SK-MEL-5 (cell line): ENCODE measurements at regions not wholly inside any gene's neighbourhood (a gene's known extent, or its start where the extent isn't known, plus 50 kb on each side); places are given as distances from the start of the nearest gene placed in this dataset.

ENCODE experiments used
- DNase-seq: peaks from one replicate; pipeline ENCODE4 v3.0.0-alpha.2; 2016; ENCODE audit warnings: low read depth, low spot score
- in situ Hi-C: cut with HindIII; loops from 2 replicates; pipeline ENCODE4 v1.10.0; 2016; ENCODE audit warnings: low sequenced_read_pairs, high pct_unique_total_duplicates, low pct_unique_long_range_greater_than_20kb

DNA sequence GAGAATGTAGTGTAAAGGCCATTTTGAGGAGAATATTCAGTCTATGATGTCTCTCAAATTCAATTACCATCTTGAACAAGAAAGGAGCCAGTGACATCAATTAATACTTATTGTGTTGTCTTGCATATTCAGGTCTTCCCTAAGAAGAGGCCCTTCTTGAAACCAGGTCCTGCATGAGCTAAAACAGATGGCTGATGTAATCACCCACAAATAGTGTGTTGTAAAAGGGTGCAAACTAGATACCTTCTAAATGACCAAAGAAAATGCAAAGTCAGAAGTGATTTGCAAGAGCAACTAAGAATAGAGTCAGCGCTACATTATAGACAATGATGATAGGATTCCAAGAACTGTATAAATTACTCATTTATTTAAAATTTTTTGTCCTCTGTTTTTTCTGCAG is 97.0 kb downstream of the BTBD3 start:
- in situ Hi-C loops = no loop called here
- no peak for DNase-seq

DNA sequence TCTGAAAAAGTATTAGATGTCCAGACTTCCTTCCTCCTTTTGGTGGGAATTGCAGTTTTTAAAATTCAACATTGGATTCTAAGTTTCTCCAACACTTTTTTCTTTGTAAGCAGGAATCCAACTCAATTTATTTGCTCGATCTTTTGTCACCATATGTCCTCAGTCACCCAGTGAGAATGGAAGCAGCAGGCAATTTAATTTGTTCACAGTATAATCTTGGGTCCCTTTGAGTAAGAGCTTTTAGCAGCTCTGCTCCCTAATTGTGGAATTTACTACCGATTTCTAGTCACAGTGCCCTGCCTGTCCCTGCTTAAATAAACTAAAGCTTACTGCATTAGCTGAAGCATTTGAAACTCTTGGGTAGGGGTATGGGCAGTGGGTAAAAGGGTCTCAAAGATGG is 98.6 kb downstream of the BTBD3 start:
- in situ Hi-C loops = no loop called here
- no peak for DNase-seq

DNA sequence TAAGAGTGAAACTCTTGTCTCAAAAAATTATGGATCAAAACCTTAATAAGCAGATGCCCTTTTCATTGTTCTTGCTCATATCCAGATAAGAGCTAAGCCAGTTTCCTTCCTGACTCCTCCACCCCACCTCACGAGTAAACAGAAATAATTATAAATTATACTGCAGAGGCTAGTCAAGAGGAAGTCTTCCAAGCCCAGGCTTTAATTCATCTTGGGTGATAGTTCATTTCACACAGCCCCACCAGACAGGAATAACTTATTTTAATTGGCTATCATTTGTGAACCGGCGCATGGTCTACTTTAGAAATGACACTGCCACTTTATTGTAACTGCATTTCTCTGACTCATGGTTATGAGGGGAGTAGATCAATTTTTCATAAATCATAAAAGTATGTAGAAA is 102.0 kb downstream of the BTBD3 start:
- in situ Hi-C loops = no loop called here
- DNase-seq = no peak

DNA sequence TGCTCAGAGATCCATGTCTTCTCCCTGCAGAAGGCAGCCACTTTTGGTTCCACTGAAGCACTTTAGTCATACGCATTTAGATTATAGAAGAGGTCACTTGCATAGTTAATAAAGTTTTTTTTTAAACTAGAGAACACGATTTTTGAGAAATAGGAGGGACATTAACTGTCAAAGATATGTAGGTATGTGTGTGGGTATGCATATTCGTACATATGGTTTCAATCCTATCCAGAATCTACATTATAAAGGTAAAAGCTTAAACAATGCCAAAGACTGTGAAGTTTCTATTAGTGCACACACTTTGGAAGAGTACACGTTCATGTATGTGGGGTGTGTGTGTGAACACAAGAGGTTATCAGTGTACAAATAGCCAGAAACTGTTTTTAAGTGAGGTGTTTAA is 103.2 kb downstream of the BTBD3 start:
- in situ Hi-C loops = no loop called here
- DNase-seq = no peak

DNA sequence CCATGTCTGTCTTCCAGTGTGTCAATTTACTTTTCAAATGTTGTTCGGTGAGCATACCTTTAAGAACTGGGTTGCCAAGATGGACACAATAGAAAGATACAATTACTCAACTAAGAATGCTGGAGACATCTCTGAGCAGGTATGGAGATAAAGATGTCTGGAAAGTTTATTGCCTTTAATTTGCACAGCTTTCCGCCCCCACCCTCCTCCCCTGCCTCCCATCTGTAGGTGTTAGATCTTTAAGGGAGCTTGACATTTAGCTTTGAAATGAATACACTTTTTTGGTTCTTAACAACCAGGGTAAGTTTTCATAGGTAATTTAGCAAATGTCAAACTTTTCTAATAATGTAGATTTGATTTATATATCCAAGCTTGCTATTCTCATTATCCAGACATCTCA is 104.4 kb downstream of the BTBD3 start:
- no peak for DNase-seq
- in situ Hi-C loops = no loop called here

DNA sequence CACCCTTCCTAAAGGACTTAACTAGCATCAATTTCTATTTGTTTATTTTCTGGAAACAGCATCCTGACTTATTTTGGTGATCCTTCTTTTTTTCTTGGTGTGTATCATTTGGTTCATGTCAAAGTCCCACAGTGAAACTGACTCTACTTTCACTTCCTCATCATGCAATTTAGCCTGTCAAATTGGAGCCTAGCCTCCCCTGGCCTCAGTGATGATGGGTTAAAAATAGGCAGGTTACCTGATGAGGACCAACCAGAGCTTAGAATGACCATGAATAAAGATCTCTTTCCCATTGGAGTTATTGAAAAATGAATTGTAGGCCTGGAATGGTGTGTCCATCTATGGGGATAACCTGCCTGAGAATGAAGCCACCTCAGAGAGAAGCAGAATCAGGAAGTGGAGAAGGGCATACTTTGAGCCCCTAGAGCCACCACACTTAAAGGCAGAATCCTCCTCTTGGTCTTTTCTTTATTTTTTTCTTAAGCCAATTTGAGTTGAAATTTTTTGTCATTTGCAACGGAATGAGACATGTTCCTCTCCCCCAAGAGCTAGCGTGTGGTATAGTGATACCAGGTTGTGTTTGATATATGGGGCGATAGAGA is 105.6 kb downstream of the BTBD3 start:
- in situ Hi-C loops = no loop called here
- no peak for DNase-seq

GRCh38 chr20:12028771-12029170 is 111.1 kb downstream of the BTBD3 start:
- in situ Hi-C loops = no loop called here
- DNase-seq = no peak

DNA sequence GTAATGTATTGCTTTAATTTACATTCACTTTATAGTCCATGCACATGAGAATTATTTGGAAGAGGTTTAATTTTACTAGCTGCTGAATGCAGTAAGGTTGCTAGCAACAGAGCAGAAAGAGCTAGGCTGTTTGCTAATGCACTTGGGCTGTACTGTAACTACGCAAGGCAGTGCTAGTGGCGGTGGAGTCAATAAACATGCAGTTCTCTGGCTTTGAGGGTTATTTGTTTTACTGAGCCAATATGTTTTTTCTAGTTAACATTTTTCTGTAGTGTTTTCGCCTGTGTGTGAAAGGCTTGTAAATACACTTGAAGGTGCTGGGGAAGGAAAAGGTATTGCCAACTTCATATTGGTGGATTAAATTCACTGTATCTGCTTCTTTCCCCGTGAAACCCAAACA is 112.8 kb downstream of the BTBD3 start:
- no peak for DNase-seq
- in situ Hi-C loops = no loop called here

GRCh38 chr20:12036142-12036541 is 118.4 kb downstream of the BTBD3 start:
- no peak for DNase-seq

GRCh38 chr20:12037521-12037920 is 119.8 kb downstream of the BTBD3 start:
- in situ Hi-C loops = no loop called here
- no peak for DNase-seq

More at GRCh38 chr20:12036142-12036541, 118.4 kb downstream of the BTBD3 start:
- in situ Hi-C loops = no loop called here

GRCh38 chr20:12040261-12040660 is 122.6 kb downstream of the BTBD3 start:
- DNase-seq = peak; percentile 97
- in situ Hi-C loops = no loop called here

- in situ Hi-C loops = no loop called here
- DNase-seq = no peak
Observed at GRCh38 chr20:12044969-12045368, 127.3 kb downstream of the BTBD3 start.

DNA sequence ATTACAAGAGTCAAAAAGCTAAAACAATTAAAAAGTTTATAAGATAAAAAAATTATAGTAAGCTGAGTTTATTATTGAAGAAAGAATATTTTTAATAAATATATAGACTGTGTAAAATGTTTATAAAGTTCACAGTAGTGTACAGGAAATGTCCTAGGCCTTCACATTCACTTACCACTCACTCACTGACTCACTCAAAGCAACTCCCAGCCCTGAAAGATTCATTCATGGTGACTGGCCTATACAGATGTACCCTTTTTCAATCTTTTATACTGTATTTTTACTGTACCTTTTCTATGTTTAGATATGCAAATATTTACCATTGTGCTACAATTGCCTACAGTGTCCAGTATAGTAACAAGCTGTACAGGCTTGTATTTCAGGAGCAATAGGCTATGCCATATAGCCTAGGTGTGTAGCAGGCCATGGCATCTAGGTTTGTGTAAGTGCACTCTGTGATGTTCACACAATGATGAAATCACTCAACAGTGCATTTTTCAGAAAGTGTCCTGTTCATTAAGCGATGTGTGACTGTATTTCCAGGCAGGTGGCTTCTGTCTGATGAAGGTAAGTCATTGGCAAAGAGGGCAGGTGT is 130.2 kb downstream of the BTBD3 start:
- in situ Hi-C loops = no loop called here
- no peak for DNase-seq

- in situ Hi-C loops = no loop called here
Observed at GRCh38 chr20:12049125-12049524, 131.4 kb downstream of the BTBD3 start.

GRCh38 chr20:12051206-12052163 is 133.8 kb downstream of the BTBD3 start:
- DNase-seq = peak; percentile 83
- in situ Hi-C loops = no loop called here

More at GRCh38 chr20:12049125-12049524, 131.4 kb downstream of the BTBD3 start:
- DNase-seq = no peak

DNA sequence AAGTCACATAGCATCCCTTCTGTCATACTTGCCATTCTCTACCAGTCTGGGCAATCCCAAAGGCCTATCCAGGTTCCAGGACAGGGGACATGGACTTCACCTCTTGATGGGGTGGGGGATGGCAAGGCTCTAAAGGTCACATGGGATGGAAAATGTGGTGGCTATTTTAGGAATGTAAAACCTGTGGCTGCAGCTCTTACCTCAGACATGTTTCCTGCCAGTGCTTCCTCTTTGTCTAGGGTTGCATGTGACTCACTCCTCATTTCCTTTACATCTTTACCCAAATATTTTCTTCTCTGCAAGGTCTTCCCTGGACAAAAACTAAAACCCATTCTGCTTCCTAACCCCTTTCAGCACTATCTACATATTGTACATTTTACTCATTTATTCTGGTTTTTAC is 135.7 kb downstream of the BTBD3 start:
- DNase-seq = no peak
- in situ Hi-C loops = no loop called here

GRCh38 chr20:12054556-12054955 is 136.9 kb downstream of the BTBD3 start:
- no peak for DNase-seq
- in situ Hi-C loops = no loop called here

DNA sequence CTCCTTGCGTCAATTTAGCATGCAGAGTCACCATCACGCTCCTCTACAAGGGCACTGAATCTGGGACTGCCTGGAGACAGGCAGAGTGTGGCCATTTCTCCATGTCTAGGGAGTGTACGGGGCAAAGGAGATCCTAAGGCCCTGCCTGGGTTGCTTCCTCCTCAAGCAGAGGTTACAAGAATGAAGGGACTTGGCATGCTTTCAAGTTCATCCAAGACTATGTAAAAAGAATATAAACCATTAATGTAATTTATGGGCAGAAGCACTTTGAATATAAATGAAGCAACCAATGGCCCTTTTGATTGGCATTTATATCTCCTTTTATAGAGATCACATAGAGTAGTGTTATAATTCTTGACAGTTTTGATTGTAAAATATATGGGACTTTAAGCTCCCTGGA is 137.5 kb downstream of the BTBD3 start:
- DNase-seq = no peak
- in situ Hi-C loops = no loop called here

GRCh38 chr20:12056839-12057238 is 139.1 kb downstream of the BTBD3 start:
- DNase-seq = no peak

More at GRCh38 chr20:12056839-12057238, 139.1 kb downstream of the BTBD3 start:
- in situ Hi-C loops = no loop called here
